Body of pancreas (tissue), 4 donors: ENCODE measurements at regions not wholly inside any gene's neighbourhood (a gene's known extent, or its start where the extent isn't known, plus 50 kb on each side); places are given as distances from the start of the nearest gene placed in this dataset.

Experiments
- ATAC-seq: fragments of 150-250 bp; one replicate; pipeline ENCODE4 v1.9.1; 2016
- DNase-seq, 4 donors: peaks; one replicate each; pipeline ENCODE4 v3.0.0-alpha.2; 2019
- H3K27ac ChIP-seq, 4 donors: fragments of 200-600 bp; sonication (generic); 1 replicate in 3 of 4; 2 replicates in 1 of 4; pipeline versions ENCODE4 v1.5.1 to v1.6.1; 2016 to 2019; ENCODE audit warnings: mild to moderate bottlenecking in 1 of 4, mixed read lengths in 1 of 4, moderate library complexity in 1 of 4
- H3K27me3 ChIP-seq, 2 donors: fragments of 200-600 bp; sonication (generic); one replicate each; pipeline ENCODE4 v1.6.0; 2016; ENCODE audit warnings: mild to moderate bottlenecking in 1 of 2
- H3K36me3 ChIP-seq, 2 donors: fragments of 200-600 bp; sonication (generic); replicated peaks in 1 of 2; 2 replicates each; pipeline ENCODE4 v1.5.1; 2016; ENCODE audit warnings: low read depth in 2 of 2; ENCODE audit not compliant: insufficient read depth in 1 of 2
- H3K4me1 ChIP-seq: fragments of 200-600 bp; sonication (generic); one replicate; pipeline ENCODE4 v1.6.0; 2016
- H3K4me3 ChIP-seq, 2 donors: fragments of 200-600 bp; sonication (generic); 1 replicate in 1 of 2; 2 replicates in 1 of 2; pipeline ENCODE4 v1.5.1; 2016 to 2019
- H3K9me3 ChIP-seq, 3 donors: fragments of 200-600 bp; sonication (generic); 1 replicate in 2 of 3; 2 replicates in 1 of 3; pipeline ENCODE4 v1.5.1; 2016
- POLR2A ChIP-seq, 3 donors: fragments of 450-650 bp; IDR thresholded peaks; one replicate each; pipeline ENCODE4 v1.6.1; 2016; ENCODE audit warnings: antibody characterized with exemption in 3 of 3, mild to moderate bottlenecking in 2 of 3
- WGBS, 2 donors: methylation state at CpG; one replicate each; pipeline ENCODE4 v1.1.5; 2017; 5-methylcytosine and 5-hydroxymethylcytosine counted together
- intact Hi-C: fragments of 100-400 bp; cut with DNase I; formaldehyde crosslinking; loops from one replicate; pipeline ENCODE4 v1.15.1; 2023
- TF ChIP-seq, protein P1 (sequence below), 7 experiments: fragments of 450-650 bp in 4 of 7; fragments of 200-600 bp in 3 of 7; sonication (generic) in 3 of 7; IDR thresholded peaks; one replicate each; pipeline ENCODE4 v1.5.1; 2016 to 2019; ENCODE audit warnings: antibody characterized with exemption in 7 of 7

DNA sequence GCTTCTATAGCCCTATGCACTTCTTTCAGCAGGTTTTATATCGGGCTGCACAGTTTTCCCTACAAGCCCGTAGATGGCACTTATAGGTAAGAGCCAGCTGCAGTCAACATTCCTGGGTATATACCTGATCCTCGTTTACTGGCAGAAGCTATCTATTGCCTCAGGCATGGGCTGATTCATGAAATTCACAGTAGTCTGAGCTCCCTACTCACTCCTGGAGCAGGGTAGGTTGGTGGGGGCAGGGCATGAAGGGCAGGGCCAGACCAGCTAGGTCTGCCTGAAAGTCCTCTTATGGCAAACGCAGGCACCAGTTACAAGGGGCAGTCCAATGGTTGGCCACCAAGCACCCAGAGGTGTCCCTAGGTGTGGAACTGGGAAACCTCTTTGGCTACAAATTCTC, 345.8 kb downstream of the RPS29 start:
- no peak overlapping the region for H3K4me3 ChIP-seq
- no peak for DNase-seq
- H3K27me3 ChIP-seq = no peaks in the 10 kb centered on the region
- WGBS, 2 donors = 43 to 57% methylated on average over 3 to 4 of the region's 4 CpGs
- ATAC-seq = no peak
- no peak overlapping the region for H3K27ac ChIP-seq
- peaks cover 0 to 5% (median 0%) of the 10 kb centered on the region in 3 donors for H3K9me3 ChIP-seq
- intact Hi-C loops = no loop called here
- TF ChIP-seq, protein P1, sequence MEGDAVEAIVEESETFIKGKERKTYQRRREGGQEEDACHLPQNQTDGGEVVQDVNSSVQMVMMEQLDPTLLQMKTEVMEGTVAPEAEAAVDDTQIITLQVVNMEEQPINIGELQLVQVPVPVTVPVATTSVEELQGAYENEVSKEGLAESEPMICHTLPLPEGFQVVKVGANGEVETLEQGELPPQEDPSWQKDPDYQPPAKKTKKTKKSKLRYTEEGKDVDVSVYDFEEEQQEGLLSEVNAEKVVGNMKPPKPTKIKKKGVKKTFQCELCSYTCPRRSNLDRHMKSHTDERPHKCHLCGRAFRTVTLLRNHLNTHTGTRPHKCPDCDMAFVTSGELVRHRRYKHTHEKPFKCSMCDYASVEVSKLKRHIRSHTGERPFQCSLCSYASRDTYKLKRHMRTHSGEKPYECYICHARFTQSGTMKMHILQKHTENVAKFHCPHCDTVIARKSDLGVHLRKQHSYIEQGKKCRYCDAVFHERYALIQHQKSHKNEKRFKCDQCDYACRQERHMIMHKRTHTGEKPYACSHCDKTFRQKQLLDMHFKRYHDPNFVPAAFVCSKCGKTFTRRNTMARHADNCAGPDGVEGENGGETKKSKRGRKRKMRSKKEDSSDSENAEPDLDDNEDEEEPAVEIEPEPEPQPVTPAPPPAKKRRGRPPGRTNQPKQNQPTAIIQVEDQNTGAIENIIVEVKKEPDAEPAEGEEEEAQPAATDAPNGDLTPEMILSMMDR (IDR thresholded peaks at IDR 0.05) = no peak
- no peak for TF ChIP-seq POLR2A (IDR thresholded peaks at IDR 0.05)
- H3K4me1 ChIP-seq = no peaks in the 10 kb centered on the region
- H3K36me3 ChIP-seq = no peaks in the 10 kb centered on the region

DNA sequence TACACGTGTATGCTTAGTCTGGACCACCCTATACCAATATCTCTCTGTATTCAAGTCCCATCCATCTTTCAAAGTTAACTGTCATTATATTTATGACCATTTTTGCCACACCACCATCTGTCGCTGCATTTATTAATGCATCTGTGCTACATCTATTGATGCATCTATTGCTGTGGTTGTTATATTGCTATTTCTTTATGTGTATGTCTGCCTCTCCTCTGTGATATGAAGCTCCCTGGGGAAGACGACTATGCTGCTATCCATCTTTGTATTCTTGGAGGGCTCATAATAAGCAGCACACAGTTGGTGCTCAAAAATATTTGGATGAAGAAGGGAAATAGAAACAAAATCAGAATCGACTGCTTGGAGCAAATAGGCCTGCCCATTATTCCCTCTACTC, 357.6 kb downstream of the RPS29 start:
- no peaks in the 10 kb centered on the region for H3K27me3 ChIP-seq
- no peaks in the 10 kb centered on the region for H3K4me1 ChIP-seq
- no peak overlapping the region for H3K27ac ChIP-seq
- DNase-seq (no peak), ATAC-seq (no peak)
- intact Hi-C loops = no loop called here
- 61 to 62% methylated on average over 4 of the region's 4 CpGs for WGBS, 2 donors
- H3K4me3 ChIP-seq = no peak overlapping the region
- no peaks in the 10 kb centered on the region for H3K9me3 ChIP-seq
- no peaks in the 10 kb centered on the region for H3K36me3 ChIP-seq
- TF ChIP-seq, protein P1 (IDR thresholded peaks at IDR 0.05) = no peak
- TF ChIP-seq POLR2A (IDR thresholded peaks at IDR 0.05) = no peak

DNA sequence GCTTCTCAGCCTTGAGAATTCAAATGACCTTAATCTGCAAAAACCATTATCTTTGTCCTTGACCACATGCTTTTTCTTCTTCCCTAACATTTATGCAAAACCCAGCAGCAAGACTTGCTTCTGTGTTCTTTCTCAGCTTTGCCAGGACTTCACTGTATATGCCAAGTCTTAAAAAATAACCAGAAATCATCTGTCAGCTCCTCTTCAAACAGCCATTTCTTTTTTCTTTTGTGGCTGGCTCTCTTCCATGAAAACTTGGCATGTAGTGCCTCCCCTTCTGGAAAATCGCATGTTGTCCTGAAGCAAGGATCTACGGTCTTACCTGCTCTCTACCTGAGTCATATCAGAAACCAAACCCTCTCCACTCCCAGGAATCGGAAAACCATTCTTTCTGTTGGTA, 364.9 kb downstream of the RPS29 start:
- H3K9me3 ChIP-seq = no peaks in the 10 kb centered on the region
- intact Hi-C loops = no loop called here
- 44 to 49% methylated on average over 3 of the region's 3 CpGs for WGBS, 2 donors
- no peak overlapping the region for H3K4me3 ChIP-seq
- no peak for ATAC-seq
- no peak for DNase-seq
- H3K4me1 ChIP-seq = no peaks in the 10 kb centered on the region
- peaks cover 0 to 5% of the 10 kb centered on the region in 2 donors for H3K27me3 ChIP-seq
- no peak for TF ChIP-seq POLR2A (IDR thresholded peaks at IDR 0.05)
- TF ChIP-seq, protein P1 (IDR thresholded peaks at IDR 0.05) = no peak
- H3K27ac ChIP-seq = no peak overlapping the region
- no peaks in the 10 kb centered on the region for H3K36me3 ChIP-seq

DNA sequence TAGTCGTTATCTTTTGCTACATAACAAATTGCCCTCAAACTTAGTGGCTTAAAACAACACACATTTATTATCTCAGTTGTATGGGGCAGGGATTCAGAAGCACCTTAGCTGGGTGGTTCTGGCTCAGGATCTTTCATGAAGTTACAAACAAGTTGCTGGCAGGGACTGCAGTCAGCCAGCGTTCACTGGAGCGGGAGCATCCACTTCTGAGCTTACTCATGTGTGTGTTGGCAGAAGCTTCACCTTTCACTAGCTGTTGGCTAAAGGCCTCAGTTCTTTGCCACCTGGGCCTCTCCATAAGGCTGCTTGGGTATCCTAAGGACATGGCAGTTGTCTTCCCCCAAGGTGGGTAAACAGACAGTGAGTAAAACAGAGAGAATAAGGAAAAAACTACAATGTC, 365.7 kb downstream of the RPS29 start:
- Histone ChIP-seq H3K27ac (no peak overlapping the region), H3K27me3 (peaks cover 0 to 5% of the 10 kb centered on the region in 2 donors), H3K36me3 (no peaks in the 10 kb centered on the region), H3K4me1 (no peaks in the 10 kb centered on the region), H3K4me3 (no peak overlapping the region), H3K9me3 (no peaks in the 10 kb centered on the region)
- 47 to 48% methylated on average over 3 of the region's 3 CpGs for WGBS, 2 donors
- DNase-seq (no peak), ATAC-seq (no peak)
- intact Hi-C loops = no loop called here
- TF ChIP-seq, protein P1 (IDR thresholded peaks at IDR 0.05) = no peak
- no peak for TF ChIP-seq POLR2A (IDR thresholded peaks at IDR 0.05)

DNA sequence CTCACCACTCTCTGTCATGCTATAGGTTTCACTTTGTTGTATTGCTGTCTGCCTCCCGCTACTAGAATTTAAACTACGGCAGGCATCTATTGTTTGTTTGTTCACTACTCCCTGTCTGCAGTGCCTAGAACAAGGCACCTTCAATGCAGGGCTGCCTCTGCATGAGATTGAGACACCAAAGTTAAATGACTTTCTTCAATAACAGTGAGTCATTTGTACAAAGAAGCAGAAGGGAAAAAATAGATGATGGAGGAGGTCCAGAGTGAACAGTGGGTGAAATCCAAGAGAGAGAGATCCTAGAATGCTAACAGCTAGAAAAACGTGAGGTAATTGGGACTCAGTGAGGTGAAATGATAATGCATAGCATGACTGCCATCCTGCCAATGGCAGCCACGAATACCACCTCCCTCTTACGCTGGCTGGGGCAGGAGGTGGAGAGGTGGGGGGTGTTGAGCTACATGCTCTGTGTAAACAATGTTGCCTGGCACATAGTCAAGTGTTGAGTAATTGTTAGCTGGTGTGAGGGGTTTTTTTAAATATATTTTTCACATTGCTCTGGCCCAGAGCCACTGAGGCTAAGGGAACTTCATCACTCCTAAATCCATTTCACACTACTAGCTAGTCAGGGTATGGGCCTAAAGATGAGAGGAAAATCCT, 367.6 kb downstream of the RPS29 start:
- TF ChIP-seq POLR2A (IDR thresholded peaks at IDR 0.05) = no peak
- TF ChIP-seq, protein P1 (IDR thresholded peaks at IDR 0.05) = no peak
- 35 to 49% methylated on average over 5 of the region's 5 CpGs for WGBS, 2 donors
- H3K27ac ChIP-seq = no peak overlapping the region
- no peaks in the 10 kb centered on the region for H3K4me1 ChIP-seq
- ATAC-seq (peak; percentile 27), DNase-seq (peak in 1 of 4 donors; percentile 3)
- intact Hi-C loops = no loop called here
- H3K4me3 ChIP-seq = no peak overlapping the region
- peaks cover 0 to 5% of the 10 kb centered on the region in 2 donors for H3K27me3 ChIP-seq
- H3K36me3 ChIP-seq = no peaks in the 10 kb centered on the region
- no peaks in the 10 kb centered on the region for H3K9me3 ChIP-seq
